GM21576 (cell line): ENCODE measurements at regions not wholly inside any gene's neighbourhood (a gene's known extent, or its start where the extent isn't known, plus 50 kb on each side); places are given as distances from the start of the nearest gene placed in this dataset.

Experiments used
- ATAC-seq: cut with Tn5 transposase; IDR thresholded peaks from one replicate; pipeline ENCODE4 v1.9.1; 2021; ENCODE audit warnings: mild to moderate bottlenecking, moderate library complexity; ENCODE audit not compliant: unreplicated experiment

DNA sequence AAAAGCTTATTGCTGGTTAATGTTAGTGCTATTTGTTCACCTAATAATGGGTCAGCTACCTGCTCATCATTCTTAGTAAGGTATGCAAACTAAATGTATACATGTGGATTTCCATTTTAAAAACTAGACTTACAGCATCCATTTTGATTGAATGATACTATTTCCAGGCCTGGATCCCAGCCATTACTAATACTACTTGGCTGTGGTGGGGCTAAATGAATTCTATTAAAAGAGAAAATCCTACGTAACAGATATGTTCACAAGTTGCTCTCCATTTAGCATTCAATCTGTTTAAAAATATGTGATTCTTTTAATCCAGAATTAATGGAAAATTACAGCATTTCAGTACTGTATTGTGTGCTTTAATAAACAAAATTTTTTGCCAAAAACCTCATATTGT lies 169.4 kb upstream of the MIR17HG start:
- ATAC-seq = no peak

DNA sequence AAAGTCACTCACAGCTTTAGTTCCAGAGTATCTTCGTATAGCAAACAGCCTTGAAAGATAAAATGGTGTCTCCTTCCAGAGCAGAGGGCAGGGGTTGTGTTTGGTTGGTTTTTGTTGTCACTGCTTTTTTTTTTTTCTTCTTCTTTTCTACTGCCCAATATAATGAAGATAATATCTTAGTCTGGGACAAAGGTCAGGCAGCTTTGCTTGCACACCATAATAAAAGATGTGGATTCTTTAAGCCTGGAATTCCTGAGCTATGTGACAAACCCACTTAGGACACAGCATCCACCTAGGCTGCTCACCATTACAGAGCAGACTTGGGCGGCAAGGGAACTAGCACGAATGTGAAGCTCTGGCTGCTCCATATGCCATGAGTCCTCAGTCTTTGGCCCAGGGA lies 165.6 kb upstream of the MIR17HG start:
- ATAC-seq = no peak

DNA sequence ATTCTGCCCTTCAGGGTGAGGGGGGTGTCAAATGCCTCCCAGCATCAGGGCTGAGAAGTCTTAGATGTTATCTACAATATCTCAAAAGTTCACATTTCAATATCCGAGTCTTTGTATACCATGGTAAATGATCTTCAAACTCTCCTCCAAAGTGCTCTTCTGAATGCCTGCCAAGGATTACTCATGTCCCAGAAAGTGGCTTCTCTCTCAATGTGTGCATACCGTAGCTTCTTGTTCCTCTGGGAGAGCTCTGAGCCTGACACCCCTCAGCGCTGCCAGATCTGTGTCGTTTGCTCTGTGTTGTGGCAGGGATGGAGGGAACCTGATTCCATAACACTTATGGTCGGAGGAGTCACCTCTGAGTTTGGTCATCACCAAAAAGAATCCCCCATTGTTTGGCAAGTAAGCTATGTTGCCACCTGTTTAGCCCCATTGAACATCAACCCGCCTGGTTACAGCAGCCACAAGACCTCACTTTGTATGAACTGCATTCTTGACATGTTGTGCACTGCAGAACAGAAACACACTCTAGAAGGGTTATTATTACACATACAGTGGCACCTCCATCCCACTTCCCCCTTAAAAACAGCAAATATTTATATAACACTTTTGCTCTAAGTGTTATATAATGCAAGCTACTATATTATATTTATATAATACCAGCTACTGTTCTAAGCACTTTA lies 163.1 kb upstream of the MIR17HG start:
- ATAC-seq = no peak

DNA sequence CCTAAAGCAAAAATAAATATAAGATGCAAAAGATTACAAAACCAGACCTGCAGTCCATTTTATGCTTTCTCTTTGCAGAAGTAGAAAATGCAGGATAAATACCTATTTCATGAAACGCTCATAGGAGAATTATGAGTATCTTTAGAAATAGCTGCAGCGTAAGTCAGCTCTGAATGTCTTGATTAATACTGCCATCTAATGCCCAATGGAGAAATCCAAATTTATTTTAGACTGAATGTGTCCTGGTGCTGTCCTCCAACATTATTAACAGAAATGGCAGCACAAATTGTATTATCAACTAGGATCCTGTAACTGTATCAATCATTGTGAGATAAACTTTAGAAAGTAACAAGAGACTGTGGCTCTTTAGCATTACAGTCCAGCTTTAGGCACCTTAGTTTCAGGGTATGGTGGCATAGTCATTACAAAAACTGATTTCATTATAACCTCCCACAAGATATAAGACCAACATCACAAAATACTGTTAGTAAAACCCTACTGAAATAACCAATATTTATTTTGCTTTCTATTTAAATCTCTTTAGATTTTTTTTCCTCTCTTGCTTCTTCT lies 162.1 kb upstream of the MIR17HG start:
- no peak for ATAC-seq

DNA sequence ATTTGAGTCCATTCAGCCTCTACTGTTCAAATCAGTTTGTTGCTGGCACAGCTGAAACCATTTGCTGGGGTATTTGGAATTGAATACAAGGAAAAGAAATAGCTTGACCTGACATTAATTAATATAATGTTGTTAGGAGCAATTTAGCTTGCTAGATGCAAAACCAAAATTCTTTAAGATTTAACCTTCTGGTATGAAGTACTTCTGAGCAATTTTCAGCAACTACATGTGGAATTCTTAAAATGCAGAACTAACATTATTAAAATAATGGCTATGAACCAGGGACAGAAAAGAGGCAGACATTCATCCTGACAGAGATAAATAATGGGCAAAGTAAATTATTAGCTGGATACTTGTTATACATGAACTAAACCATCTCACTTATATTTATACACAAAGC lies 160.0 kb upstream of the MIR17HG start:
- no peak for ATAC-seq

DNA sequence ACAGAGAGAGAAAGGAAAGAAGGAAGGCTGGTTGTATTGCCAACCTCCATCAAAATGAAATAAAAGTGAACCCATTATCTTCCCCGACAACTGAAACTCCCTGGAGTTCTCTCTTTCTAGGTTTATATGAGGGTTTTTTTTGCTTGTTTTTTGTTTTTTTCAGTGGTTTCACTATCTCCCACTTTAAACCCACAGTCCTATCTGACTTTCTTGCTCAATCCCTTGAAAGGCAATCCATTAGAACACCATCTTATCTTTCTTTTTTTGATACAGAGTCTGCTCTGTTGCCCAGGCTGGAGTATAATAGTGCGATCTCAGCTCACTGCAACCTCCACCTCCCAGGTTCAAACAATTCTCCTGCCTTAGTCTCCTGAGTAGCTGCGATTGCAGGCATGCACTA lies 158.0 kb upstream of the MIR17HG start:
- no peak for ATAC-seq

DNA sequence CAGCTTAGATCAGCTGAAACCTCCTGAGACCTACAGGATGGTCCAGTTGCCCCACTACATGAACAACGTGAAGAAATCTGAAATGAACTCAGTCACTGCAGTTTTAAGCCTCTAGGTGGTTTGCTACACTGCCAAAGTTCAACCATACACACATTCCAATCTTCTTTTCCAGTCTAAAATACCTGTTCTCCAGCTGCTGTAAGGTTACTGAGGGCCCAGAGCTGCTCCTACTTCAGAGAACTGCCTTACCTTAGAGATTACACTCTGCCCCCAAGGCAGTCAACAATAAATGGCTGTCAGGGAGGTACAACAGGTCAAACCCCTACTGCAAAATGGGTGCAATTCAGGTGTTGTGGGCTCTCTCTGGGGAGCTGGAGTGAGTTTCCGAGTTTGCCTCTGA lies 154.1 kb upstream of the MIR17HG start:
- no peak for ATAC-seq

DNA sequence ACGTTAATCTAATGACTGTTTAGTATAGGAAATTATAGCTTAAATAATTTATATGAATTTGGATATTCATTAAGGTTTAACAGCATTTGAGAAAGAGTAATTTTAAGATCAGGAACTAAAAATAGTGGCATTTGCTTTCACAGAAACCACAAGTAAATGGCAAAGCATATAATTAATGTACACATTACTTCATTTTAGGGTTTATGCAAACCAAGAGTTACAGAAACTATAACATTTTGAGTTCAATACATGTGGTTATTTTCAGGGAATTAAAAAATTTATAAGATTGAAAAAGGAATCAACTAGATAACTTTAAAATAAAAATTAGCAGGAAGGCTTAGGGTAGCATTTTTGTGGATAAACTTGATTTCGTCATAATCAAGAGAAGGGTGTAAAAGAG lies 151.7 kb upstream of the MIR17HG start:
- ATAC-seq = no peak

DNA sequence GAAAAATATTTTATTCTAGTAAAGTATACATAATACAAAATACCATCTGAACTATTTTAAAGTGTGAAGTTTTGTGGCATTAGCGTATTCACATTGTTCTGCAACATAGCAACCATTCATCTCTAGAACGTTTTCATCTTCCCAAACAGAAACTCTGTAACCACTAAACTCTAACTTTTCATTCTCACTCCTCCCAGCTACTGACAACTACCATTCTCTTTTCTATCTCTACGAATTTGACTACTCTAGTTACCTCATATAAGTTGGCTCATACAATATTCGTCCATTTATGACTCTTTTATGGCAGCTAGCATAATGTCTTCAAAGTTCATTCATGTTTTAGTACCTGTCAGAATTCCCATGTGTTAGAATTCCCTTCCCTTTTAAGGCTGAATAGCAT lies 150.5 kb upstream of the MIR17HG start:
- no peak for ATAC-seq

DNA sequence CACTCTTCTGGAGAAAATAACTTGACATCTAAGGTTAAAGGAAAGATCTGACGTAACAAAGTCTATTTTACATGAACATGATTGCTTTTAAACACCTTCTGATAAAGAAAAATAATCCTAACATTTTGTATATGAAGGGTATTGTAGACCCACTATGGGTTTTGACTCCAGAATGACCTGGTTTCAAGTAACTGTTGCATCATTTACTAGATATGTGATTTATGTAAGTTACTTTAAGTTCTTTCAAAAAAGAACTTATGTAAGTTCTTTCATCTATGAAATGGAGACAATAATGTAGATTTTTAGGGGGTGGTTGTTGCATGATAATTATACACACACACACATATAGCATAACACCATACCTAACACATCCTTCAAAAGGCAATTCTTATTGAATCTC lies 147.6 kb upstream of the MIR17HG start:
- ATAC-seq = no peak

DNA sequence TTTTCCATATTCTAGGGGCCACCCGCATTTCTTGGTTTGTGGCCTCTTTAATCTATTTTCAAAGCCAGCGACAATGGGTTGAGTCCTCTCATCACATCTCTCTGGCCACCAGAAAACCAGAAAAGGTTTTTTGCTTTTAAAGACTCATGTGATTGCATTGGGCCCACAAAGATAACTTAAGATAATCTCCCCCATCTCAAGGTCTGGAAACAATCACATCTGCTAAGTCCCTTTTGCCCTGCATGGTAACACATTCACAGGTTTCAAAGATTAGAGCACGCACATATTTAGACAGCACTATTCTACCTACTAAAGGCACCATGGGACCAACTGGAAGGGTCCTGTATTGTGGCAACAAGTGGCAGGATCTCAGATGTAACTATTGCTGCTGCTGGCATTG lies 147.0 kb upstream of the MIR17HG start:
- no peak for ATAC-seq

DNA sequence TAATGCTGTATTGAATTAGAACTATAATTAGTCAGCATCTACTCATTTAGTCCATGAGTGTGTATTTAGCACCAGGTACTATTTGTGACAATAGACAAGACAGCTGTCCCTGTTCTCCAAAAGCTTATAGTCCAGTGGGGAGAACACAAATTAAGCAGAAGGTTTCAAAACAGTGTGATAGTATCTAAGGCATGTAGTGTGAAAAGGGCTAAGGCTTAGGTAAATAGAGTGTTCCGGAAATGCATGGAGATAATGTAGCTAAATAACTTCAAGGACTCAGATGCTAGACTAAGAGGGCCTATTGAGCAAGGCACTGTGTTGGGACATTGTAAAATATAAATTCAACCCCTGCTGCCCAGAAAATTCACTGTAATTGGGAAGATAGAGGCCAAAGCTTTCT lies 144.1 kb upstream of the MIR17HG start:
- ATAC-seq = no peak

DNA sequence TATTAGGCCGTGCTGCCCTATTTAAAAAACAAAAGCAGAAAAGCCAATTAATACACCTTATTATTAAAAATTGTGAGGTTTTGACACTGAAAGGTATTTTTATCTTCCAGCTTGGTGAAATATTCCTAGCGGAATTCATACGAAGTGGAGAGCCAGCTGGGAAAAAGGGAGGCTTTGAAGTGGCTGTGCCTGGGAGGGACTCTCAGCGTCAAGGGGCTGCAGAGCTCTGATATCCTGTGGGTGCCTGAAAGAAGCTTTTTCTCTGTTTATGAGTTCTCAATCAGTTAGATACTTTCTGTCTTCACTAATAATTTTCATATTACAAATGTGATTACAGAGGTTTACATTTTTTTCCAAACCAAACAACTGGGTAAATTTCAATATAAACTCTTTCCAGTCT lies 140.2 kb upstream of the MIR17HG start:
- ATAC-seq = no peak

DNA sequence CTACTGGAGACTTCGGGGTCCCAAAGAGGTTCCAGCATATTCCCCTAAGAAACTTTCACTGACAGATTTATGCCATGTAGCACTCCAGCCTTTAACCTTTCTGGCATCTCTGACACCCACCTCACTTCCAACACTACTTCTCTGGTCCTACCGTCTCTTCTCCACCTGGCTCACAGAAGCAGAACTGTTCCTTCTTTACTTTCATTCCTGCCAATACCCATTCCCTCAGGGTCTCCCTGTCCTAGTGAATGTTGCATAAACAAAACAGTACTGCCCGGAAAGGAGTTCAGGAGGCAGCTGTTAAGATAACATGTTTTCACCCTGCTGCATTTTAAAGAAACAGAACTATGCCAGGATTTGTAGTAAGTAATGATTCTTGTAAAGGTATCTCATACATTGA lies 136.0 kb upstream of the MIR17HG start:
- ATAC-seq = no peak

DNA sequence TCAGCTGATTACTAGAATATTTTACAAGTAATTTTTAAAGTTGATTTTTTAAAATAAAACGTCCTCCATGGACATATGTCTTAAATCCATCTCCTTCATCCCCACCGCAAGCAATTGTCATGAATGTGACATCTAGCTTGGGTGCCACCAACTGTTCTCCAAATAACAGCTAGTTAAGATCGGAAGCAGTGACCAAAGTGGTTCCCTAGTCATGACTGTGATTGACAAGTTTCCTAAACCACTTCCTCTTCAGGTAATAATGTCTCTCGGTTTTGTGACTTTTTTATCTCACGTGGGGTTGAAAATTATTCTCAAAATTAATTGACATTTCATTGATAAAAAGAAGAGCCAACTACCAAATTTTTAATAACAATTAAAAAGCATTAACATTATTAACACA lies 135.3 kb upstream of the MIR17HG start:
- no peak for ATAC-seq

DNA sequence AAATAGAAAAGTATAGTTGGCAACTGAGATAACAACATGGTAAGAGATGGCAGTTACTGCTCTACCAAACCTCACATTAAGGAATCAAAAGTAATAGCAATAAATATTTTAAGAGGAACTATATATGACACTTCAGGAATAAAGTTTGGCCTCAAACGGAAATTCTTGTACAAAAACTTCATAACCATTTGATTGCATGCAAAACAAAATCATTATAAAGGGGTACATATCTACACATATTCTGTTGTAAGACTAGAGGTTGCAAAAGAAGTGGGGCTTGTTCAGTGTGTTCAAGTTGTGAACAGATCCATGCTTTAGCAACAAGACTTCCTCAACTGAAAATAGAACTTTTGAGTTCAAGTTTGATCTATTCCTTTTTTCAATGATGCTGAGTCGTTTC lies 133.5 kb upstream of the MIR17HG start:
- ATAC-seq = no peak

DNA sequence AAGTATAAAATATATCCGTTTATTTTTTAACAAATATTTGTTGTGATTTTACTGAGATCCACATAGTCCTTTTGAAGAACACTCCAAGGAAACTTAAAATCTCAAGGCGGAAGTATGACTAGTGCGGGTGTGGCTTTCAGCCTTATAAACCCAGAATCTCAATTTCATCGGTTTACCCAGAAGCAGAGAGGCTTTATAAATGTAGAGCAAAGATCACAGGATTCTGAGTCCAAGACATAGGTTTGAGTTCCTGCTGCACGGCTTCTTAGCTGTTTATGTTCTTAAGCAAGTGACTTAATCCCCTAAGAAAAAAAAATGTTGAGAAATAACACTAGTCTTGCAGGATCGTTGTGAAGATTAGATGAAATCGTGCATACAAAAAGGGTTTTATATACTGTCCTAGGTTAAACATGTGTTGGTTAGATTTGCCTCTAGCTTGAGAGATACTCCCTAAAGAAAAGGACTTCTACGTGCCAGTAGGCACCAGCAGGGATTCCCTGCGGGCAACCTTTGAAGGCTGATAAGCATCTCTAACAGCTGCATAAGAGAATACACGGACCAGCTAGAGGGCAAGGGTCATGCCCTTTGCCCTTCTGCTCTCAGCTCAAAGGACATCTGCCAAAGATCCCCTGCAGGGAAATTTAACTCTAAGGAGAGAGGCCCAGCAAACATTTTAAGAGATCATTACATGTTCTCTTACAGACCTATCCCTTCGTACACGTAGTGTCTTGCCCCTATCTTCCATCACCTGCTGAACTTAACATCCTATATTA lies 130.4 kb upstream of the MIR17HG start:
- ATAC-seq = no peak

DNA sequence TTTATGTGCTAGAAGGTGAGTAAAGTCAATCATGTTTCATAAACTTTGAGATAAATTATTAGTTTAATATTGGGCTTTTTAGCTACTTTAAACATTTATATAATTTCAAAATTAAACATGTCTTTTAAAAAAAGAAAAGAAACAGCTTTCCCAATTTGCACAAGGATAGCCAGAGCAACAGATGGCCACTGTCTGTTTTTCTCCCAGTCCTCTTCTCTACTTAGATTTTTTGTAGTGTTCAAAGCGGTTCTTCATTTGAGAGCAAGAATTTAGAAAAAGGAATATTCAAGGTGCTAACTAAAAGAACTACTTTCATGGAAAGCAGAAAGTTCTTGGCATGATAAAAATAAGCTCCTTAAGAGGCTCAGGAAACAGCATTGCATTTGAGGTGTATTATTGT lies 128.3 kb upstream of the MIR17HG start:
- no peak for ATAC-seq

DNA sequence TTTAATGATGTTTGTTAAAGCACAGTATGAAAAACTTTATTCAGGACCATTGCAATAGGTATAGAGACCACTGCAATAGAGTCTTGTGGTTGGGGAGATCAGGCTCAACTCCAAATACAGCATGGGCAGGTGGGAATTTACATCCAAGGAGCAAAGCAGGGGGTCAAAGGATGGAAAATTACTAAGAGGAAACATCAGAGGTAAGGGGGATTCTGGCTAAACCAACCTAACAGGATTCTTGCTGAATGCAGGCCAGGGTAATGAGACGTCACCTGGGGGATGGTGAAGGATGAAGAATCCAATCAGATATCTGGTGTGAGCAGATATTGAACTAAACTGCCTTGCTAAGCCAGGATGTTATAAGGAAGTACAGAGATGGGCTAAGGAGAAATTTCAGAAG lies 126.6 kb upstream of the MIR17HG start:
- no peak for ATAC-seq

DNA sequence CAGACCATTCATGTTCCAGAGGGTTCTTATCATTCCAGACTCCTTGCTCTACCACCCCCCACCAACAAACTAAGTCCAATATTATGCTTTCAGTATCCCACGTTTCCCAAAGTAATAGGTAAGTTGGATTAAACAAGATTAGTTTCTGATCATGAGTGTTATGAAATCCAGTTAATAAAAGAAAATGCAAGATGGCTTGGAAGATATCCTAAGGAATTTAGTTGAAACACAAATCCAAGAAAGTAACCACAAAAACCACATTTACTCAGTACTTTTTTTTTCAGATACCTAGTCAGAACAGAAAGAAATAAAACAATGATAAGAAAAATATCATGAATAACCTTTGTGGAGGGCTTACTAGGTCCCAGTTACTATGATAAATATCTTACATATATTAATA lies 119.4 kb upstream of the MIR17HG start:
- ATAC-seq = no peak

DNA sequence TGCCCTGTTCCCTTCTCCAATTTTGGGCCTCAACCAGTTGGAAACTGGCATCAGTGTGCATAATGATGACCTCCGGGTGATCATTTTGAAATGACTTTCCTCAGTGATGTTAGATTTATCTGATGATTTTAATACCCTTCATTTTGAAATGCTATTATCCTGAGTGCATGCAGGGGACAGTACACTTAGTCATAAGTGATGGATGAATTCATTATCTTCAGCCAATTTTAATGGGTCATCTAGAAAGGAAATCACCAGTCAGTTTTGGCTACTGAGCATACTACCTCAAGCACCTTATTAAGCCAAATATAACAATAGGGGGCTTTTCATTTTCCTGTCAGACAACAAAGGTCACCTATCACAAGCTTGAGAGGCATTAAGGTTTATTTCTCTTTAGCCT lies 118.5 kb upstream of the MIR17HG start:
- no peak for ATAC-seq

DNA sequence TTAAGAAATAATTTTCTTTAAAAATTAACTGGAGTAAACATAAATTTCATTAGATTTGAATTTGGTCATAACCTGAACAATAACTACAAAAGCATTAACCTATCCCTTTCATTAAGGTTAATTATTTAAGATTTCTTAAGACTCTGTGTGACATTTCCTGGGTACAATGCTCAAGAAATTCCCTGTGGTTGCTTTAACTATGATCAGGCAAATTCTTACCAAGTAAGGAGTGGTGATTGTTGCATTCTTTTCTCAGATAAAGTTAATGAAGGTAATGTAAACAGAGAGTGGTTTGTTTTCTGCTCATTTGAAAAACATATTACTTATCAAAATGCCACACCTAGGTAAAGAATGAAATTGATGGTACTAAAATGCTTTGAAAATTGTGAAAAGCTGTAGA lies 114.8 kb upstream of the MIR17HG start:
- ATAC-seq = no peak
